GM12892 (cell line): ENCODE measurements at regions not wholly inside any gene's neighbourhood (a gene's known extent, or its start where the extent isn't known, plus 50 kb on each side); places are given as distances from the start of the nearest gene placed in this dataset.

ENCODE experiments used
- POLR2A ChIP-seq: IDR thresholded peaks from 2 replicates; pipeline ENCODE4 v1.6.1; 2011; ENCODE audit warnings: low read depth, low read length, control low read depth
- POLR2AphosphoS5 ChIP-seq: IDR thresholded peaks from 2 replicates; pipeline ENCODE4 v1.6.1; 2011; ENCODE audit warnings: low read depth, low read length, control low read depth

- no peak for TF ChIP-seq POLR2AphosphoS5
- TF ChIP-seq POLR2A, result no peak
Measured at GRCh38 chr7:39761449-39761848, 138.1 kb downstream of the RALA start.
